HG02798 (cell line): ENCODE measurements at regions not wholly inside any gene's neighbourhood (a gene's known extent, or its start where the extent isn't known, plus 50 kb on each side); places are given as distances from the start of the nearest gene placed in this dataset.

ENCODE experiments used
- ATAC-seq: cut with Tn5 transposase; IDR thresholded peaks from one replicate; pipeline ENCODE4 v1.9.1; 2021; ENCODE audit warnings: mild to moderate bottlenecking; ENCODE audit not compliant: unreplicated experiment, poor library complexity

DNA sequence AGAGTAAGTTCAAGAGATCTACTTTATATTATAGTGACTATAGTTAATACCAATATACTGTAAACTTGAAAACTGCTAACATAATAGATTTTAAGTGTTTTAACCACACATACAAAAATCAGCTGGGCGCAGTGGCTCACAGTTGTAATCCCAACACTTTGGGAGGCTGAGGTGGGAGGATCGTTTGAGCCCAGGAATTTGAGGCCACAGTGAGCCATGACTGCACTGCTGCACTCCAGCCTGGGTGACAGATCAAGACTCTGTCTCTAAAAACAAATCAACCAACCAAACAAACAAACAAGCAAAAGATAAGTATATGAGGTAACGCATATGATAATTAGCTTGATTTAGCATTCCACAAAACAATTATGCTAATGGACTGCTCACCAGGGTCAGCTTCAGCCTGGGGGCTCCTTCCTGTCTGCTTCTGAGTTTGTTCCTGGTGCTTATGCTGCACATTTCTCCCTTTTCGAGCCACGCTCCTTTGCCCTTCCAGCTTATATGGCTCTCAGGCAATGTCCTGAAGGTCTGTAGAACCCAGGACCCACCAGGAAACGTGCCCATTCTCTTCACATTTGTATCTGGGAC, 357.6 kb downstream of the EN1 start:
- ATAC-seq, result no peak

DNA sequence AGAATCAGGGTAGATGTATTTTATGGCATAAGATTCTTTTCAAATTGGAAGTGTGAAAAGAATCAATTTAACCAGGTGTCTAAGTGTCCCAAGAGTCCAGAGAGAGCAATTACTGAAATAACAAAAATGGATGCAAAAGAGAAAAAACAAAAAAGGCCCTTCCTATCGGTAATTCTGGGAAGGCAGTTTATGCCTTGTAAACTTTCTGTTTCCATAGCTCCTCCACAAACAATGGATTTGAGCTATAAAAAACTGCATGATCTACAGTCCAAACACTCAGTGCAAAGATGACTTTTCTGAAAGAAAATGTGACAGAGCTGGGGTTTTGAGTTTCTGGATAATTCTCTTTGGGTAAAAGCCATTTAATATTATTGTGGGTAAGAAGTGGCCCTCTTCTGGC, 366.1 kb downstream of the EN1 start:
- no peak for ATAC-seq

- no peak for ATAC-seq
Observed at GRCh38 chr2:118479020-118479419, 368.4 kb downstream of the EN1 start.

GRCh38 chr2:118477111-118477862, 370.2 kb downstream of the EN1 start:
- no peak for ATAC-seq

- ATAC-seq, result no peak
Observed at GRCh38 chr2:118475622-118476205, 371.7 kb downstream of the EN1 start.

- no peak for ATAC-seq
Observed at GRCh38 chr2:118474541-118474920, 372.9 kb downstream of the EN1 start.

GRCh38 chr2:118473846-118474540, 373.5 kb downstream of the EN1 start:
- no peak for ATAC-seq

DNA sequence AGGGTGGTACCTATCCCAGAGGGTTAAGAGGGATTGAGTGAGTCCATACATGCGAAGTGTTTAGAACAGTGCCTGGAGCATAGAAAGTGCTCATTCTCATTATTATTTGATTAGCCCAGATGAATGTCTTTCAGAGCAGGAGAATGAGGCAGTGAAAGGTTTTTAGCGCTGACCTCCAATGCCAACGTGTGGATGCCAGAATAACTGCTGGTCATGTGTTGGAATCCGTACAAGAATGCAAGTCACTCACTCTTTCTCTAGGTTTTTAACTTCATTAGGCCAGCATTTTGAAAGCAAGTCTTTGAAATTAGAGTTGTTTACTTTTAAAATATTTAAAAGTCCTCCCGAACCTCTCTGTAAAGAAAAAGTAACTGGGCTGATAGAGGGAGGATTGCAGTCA, 374.2 kb downstream of the EN1 start:
- ATAC-seq, result no peak

GRCh38 chr2:118470297-118470696, 377.2 kb downstream of the EN1 start:
- ATAC-seq, result no peak

GRCh38 chr2:118469103-118469502, 378.3 kb downstream of the EN1 start:
- ATAC-seq, result no peak

DNA sequence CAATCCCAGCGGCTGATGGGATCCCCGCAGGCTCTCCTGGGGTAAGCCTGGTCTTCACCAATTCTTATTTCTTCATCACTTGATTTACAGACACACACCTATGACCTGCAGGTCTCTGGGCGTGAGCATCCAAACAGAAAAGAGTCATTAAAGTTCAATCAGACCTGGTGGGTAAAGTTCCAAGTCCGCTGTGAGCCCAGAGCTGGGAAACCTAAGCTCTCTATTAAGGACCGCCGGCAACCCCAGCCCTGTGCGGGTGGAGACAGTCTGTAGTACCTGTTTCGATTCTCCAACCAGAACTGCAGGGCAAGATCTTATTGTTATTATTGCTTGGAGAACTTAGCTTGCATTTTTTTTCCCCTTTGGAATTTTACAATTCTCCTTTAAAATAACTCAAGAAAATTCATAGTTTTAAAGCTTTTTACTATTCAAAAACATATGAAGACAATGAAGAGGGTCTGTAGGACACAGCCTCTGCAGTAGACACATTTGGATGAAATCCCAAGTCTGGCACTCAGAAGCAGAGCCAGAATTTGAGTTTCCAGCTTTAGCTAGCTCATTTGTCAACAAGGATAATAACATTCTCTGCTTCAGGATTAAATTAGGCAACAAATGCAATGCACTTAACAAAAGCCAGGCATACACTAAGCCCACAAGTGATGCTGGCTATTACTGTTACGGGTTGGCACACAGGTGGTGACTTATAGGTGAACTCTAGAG, 376.4 kb downstream of the INSIG2 start:
- no peak for ATAC-seq

DNA sequence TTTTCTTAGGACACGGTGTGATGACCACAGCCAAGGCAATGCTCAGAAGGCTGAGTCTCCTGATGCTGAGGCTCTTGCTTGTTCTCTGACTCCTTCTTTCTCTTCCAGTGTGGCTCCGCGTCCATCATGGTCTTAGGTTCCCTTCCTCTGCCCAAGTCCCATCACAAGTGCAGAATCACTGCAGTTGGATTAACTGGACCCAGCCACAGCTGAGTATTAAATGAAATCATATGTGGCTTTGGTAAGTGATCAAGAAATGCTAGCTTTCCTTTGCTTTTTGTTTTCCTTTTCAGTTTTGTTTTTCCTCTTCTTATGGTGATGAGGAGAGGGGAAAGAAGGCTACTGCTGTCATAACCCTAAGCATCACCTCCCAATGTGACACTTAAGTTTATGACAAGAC, 375.8 kb downstream of the INSIG2 start:
- no peak for ATAC-seq

DNA sequence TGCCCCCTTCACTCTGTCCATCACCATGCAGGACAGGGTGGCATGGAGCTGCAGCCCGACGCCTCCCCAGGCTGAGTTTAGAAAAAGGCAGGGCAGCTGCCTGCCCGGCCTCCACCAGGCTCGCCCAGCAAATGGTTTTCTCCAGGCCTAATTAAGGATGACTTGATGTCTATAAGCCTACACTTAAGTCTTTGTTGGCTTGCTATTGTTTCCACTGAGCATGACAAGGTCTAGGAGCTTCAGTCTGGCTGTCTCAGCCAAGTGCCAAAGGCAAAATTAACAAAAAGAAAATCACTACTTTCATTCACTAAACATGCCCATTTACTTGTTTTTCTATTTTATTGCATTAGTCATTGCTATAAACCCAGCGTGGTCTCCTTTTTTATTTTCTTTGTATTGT, 372.2 kb downstream of the INSIG2 start:
- ATAC-seq, result no peak

DNA sequence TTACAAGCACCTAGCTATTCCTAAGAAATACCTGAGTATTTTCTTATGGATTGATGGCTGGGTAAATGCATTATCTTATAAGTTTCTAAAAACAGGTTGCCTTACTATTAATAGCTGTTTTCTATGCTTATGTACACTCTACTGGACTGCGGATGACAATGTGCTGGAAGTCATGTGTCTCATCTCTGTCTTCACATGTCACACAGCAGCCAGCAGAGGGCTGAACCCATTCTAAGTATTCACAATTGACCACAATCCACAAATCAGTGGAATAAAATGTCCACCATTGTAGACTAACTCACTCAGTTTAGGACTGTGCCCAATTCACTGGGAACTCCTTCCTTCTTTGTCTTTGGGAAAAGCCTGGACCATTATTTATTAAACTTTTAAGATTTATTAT, 371.2 kb downstream of the INSIG2 start:
- no peak for ATAC-seq

DNA sequence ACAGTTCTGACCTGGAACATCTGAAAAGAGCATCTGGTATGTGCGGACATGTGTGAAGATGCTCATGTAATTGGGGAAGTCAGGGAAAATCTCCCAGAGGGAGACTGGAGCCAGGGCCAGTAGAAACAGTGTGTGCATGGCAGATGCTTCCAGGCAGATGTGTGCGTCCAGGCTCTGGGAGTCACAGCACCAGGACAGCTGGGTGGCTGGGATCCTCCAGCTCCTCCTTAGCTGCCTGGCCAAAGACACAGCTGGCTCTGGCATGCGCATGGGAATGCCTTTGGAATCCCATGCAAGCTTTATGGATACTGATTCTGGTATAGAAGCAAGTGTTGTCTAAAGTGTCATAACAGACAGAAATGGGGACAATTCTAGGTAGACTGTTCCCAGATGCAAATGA, 369.7 kb downstream of the INSIG2 start:
- no peak for ATAC-seq

DNA sequence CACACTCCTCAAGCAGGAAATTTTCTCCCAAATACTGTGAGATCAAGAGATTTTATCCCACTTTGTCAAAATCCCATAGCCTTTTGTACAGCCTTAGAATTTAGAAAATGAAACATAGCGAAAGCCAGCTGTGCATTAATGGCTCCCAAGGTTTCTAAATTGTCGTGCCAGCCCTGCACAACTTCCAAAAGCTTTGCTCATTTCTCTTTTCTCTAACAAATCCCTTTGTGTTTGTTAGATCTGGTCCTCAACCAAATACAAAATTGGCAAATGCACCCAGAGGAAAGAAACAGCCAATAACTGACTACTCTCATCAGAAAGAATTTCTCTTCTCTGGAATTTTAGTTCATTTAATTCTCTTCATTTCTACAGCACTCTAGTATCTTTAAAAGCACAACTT, 361.1 kb downstream of the INSIG2 start:
- no peak for ATAC-seq

DNA sequence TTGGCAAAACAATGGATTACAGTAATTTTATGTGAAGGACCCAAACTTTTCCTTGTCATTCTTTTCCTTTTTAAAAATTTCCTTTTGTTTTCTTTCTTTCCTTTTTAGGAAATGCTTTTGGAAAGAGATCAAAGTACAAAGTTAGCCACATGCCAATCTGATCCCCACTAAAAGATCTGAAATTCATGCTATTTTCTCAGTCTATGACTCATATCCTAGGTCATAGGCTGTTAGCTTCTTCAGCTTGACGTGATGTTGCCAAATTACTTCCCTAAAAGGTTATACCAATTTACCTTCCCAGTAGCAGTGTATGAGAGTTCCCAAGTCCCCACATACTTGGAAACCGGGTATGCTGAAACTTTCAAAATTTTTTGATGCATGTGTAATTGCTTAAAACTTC, 355.3 kb downstream of the INSIG2 start:
- ATAC-seq, result no peak

DNA sequence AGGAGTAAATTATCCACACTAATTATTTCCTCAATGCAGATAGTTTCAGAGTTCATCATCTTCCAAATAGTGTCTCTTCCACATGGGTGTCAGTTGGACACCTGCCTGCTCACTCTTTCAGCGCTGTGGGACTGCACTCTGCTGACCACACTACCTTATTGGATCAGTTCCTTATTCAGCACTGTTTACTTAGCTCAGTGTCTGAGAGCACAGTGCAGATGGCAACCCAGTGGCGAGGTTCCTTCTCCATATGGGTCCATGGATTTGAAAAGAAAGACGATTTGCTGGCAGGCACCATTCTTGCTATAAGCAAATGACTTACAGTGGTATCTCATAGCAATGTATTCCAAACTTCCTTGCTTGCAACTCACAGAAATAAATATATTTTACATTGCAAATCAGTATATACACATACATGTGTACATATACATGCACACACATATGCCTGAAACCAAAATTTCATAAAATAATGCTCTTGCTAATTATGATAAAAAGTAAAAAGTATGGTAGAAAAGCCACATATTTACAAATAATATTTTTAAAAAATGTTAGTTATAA, 354.8 kb downstream of the INSIG2 start:
- ATAC-seq, result no peak

DNA sequence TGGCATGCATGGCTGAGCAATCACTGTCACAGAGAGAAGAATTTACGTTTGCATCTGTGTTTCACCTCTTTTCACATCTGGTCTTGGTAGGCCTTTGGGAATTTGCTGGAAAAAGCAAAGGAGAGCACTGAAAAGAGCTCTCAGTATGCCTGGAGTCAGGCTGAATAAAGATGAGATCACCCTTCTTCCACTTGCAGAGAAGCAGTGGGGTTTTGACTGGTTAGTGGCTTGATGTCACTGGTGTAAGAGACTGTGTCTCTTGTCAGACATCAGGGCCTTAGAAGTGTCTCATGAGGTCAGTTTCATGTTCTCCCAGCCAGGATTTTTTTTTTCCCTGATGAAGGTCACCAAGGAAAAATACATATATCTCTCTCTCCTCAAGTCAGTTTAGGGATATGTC, 353.8 kb downstream of the INSIG2 start:
- ATAC-seq, result no peak

DNA sequence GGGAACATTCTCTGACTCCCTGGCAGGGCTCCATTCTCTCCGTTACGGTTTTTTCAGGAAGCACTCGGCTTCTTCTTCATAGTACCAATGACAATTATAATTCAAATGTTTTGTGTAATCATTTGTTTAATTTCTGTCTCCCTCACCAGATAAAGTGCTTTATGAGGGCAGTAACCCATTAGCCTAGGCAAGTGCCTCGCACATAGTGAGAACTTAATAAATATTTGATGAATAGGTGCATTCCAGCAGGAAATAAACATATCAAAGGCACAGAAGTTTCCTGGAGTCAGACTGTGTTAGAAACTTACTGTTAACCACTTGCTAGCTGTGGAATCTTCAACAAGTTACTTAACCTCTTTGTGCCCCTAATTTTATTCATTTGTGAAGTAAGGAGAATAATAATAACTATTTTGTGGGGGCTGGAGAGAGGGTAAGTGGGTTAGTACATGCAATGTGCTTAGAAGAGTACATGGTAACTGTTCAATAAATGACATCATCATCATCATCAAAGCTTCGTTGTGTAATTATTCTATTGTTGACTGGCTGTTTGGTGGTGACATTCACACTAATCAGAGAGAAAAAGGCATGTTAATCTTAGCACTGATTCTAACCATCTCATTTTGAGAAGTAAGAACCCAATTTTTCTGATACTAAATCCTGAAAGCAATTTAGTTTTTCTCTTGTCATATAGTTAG, 352.3 kb downstream of the INSIG2 start:
- no peak for ATAC-seq
